ENCODE measurements at regions not wholly inside any gene's neighbourhood (a gene's known extent, or its start where the extent isn't known, plus 50 kb on each side); places are given as distances from the start of the nearest gene placed in this dataset.
"Not testable (repeated sequence)": the region's sequence is repeated elsewhere in the genome, so short reads cannot be mapped to it uniquely, and the experiment has no call there.

DNA sequence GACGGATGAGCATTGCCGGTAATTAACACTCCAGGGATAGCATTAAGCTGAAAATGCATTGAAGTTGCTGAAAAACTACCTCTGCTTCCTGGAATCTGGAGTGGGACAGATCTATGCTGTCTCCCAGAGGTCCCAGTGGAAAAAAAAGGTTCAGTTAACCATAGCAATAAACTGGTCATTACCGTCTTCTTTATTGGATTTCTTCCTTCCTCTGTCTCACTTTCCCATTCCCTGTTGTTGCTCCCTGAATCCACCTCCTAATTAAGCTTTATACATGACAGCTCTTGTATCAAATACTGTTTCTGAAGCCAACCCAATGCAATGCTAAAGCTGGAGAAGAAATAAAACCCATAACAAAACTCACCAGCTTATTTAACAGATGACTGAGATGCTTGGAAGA lies 1805.9 kb downstream of the NCAM2 start:
- no peak for DNase-seq

GRCh38 chr21:22806278-22806677 lies 1808.1 kb downstream of the NCAM2 start:
- no peak for DNase-seq

GRCh38 chr21:22813201-22813600 lies 1815.0 kb downstream of the NCAM2 start:
- DNase-seq, result no peak

- DNase-seq, result not testable (repeated sequence)
Measured at GRCh38 chr21:22818681-22819485, 1820.7 kb downstream of the NCAM2 start.

DNA sequence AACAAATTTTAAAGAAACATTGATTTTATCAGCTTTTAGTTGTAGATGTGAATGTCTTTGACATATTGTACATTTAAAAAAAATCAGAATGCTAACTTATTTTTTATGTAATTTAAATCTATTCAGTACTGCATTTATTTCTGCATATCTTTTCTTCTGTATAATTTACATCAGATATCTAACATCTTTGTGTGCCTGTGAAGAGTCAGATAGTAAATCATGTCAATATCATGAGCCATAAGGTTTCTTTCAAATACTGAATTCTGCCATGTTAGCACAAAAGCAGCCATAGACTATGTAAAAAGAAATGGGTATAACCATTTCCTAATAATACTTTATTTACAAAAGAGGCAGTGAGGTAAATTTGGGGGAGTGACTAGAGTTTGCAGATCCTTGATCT lies 1829.2 kb downstream of the NCAM2 start:
- no peak for DNase-seq

- peak; percentile 63 for DNase-seq
Measured at GRCh38 chr21:22842875-22843274, 1844.7 kb downstream of the NCAM2 start.

DNA sequence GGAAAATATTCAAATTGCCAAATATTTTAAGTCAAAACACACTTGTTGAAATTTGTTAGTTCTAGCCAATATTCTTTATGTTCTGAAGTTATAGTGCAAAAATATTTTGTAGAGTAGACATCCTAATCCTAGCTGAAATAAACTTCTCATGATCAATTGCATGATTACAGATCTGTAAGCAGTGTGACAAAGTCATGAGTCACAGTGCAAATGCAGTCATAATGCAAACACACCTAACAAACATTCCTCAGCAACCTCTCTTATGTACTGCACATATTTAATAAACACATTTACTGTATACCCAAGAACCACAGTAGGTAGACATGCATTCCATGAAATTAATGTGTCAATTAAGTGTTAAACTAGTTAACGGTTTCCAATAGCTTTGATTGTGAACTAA lies 1857.4 kb downstream of the NCAM2 start:
- no peak for DNase-seq

GRCh38 chr21:22871692-22872091 lies 1873.5 kb downstream of the NCAM2 start:
- DNase-seq, result no peak

GRCh38 chr21:22880573-22880972 lies 1882.4 kb downstream of the NCAM2 start:
- DNase-seq, result no peak

GRCh38 chr21:22881131-22881530 lies 1882.9 kb downstream of the NCAM2 start:
- DNase-seq, result no peak

- no peak for DNase-seq
Measured at GRCh38 chr21:22885079-22885478, 1886.9 kb downstream of the NCAM2 start.

GRCh38 chr21:22885614-22886013 lies 1887.4 kb downstream of the NCAM2 start:
- DNase-seq, result no peak

GRCh38 chr21:22889445-22889844 lies 1891.2 kb downstream of the NCAM2 start:
- no peak for DNase-seq

GRCh38 chr21:22890656-22891055 lies 1892.4 kb downstream of the NCAM2 start:
- peak; percentile 11 for DNase-seq

DNA sequence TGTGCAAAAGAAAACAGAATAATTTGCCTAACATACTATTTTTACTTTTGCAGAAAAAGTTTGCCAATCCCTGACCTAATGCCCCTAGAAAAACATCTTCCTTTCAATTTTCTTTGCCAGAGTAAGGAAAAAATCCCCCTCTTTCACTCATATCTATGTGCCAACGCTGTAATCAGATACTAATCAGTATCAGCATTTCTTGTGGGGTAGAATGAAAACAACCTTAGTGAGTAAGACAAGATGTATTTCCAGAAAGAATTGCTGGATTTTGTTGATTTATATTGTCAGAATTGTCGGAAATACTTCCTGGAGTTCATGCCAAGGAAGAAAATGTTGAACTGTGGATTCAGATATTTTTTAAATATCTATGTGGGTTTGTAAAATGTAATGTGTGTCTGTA lies 1893.8 kb downstream of the NCAM2 start:
- DNase-seq, result no peak

DNA sequence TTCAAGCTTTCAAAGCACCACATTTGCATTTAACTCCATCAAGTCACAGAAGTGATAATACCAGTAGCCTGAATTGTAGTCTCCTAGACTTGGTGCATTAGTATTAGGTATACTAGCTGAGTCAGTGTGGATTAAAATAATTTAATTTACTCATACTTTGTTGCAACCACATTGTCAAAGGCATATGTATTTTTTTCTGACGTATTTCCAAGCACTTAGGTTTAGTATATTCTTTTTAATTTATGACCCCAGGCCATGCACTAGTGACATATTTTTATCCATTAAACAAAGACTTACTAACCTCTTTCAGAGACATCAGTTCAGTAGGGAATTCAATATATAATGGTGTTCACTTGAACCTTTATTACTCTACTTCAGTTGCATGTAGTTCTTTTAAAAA lies 1894.5 kb downstream of the NCAM2 start:
- DNase-seq, result no peak

DNA sequence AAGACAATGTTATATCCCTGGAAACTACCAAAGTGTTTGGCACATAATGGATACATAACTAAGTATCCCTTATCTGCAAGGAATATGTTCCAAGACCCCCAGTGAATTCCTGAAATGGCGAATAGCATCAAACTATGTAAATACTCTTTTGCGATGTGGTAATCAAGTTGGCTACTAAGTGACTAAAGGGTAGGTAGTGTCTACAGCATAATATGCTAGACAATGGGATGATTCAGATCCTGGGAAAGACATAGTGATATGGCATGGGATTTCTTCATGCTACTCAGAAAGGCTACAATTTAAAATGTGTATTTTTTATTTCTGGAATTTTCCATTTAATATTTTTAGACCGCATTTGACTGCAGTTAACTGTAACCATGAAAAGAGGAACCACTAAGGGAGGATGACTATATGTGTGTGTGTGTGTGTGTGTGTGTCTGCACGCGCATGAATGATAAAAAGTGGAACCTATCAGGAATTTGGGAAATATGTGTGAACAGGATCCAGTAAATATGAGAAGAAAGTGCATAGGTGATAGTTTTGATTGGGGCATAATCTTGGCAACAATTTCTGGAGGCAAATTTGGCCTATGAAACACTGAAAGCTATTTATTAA lies 1899.9 kb downstream of the NCAM2 start:
- no peak for DNase-seq

DNA sequence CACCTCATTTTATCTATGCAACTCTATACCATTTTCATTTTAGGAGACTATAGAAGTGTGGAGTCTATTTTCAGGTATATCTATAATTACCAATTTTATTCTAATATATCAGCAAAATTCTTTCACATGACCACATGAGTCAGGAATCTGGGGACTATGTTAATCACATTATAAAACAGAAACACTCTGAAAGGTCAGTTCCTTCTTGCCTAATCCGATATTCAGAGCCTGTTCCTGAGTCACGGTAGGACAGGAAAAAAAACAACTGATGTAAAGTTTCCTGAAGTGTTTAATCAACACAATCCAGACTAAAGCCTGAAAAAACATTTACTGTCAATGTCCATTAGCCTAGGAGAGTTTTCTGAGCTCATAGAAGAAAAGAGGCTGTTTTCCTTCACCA lies 1902.3 kb downstream of the NCAM2 start:
- no peak for DNase-seq

DNA sequence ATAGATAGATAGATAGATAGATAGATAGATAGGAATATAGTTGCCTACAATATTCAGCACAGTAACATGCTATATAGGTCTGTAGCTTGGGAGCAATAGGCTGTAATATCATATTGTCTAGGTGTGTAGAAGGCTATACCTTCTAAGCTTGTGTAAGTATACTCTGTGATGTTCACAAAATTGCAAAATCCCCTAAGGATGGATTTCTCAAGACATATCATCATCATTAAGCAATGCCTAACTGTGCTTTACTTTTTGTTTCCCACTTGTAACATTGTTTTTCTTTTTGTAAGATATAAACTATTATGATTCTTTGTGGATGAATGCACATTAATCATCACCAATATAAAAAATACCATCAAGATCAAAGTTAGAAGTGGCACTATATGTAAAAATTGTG lies 1905.6 kb downstream of the NCAM2 start:
- DNase-seq, result no peak

DNA sequence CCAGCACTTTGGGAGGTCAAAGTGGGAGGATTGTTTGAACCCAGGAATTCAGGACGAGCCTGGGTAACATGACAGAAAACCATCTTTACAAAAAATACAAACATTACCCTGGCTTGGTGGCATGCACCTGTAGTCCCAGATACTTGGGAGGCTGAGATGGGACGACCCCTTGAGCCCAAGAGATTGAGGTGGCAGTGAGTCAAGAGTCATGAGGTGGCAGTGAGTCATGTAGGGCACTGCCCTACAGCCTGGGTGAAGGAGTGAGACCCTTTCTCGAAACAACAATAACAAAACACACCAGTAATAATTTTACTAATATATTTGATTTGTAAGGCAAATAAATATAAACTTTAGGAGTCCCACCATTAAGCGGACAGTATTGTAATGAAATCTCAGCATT lies 1906.2 kb downstream of the NCAM2 start:
- DNase-seq, result no peak

- no peak for DNase-seq
Measured at GRCh38 chr21:22925032-22925431, 1926.8 kb downstream of the NCAM2 start.

GRCh38 chr21:22927469-22927868 lies 1929.3 kb downstream of the NCAM2 start:
- DNase-seq, result no peak

- no peak for DNase-seq
Measured at GRCh38 chr21:22941779-22942490, 1943.7 kb downstream of the NCAM2 start.

DNA sequence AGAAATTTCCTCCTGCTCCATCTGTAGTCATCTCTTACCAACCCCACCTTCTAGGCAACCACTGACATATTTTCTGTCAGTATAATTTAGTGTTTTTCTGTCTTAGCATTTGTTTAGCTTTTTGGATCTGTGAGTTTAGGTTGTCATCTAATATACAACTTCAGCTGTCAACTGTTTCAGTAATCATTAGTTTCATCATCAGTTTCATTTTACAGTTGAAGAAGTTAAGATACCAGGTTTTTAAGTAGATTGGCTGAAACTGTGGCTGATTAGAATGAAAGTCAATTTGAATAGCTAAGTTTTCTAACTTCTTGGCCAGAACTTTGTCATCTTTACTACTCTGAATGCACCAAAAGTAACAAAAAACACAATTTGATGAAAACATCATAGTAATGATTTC lies 1957.3 kb downstream of the NCAM2 start:
- no peak for DNase-seq

Measured in NCI-H1105 treated with DMSO at 0.1 percent for 48 hours (cell line).